ENCODE measurements at regions not wholly inside any gene's neighbourhood (a gene's known extent, or its start where the extent isn't known, plus 50 kb on each side); places are given as distances from the start of the nearest gene placed in this dataset.

- H3K14ac ChIP-seq (ENCODE audit: insufficient read length): no peak overlapping the region
- H3K9me3 ChIP-seq (ENCODE audit: insufficient read depth in 2 of 2, low read depth in 1 of 2, low read length in 1 of 2): peaks cover 51 to 60% of the 10 kb centered on the region in 2 experiments
- no peak overlapping the region for H2BK15ac ChIP-seq (ENCODE audit: low read length)
- ChIA-PET CTCF (ENCODE audit: partially characterized antibody) (interaction anchor here (1.0 to 1.6 kb wide), 3 partner anchors 12 to 32 kb away, joined by 3 read pairs; no protein-coding TSS in a partner anchor), POLR2A (ENCODE audit: partially characterized antibody) (no interaction called here)
- H3K79me1 ChIP-seq (ENCODE audit: low read depth, low read length): no peaks in the 10 kb centered on the region
- H2AK5ac ChIP-seq (ENCODE audit: low read depth, low read length): no peak overlapping the region
- H2BK20ac ChIP-seq (ENCODE audit: low read length): no peak overlapping the region
- H2BK12ac ChIP-seq (ENCODE audit: low read depth, low read length): no peak overlapping the region
- no peaks in the 10 kb centered on the region for H4K20me1 ChIP-seq (replicated peaks in 1 of 2; ENCODE audit: control insufficient read depth in 1 of 2, insufficient read depth in 2 of 2, low read length in 2 of 2)
- no peak overlapping the region for H4K8ac ChIP-seq (ENCODE audit: extremely low read depth, insufficient read depth, low read length)
- H3K27me3 ChIP-seq (replicated peaks in 1 of 4; ENCODE audit: control insufficient read depth in 3 of 4, extremely low read depth in 1 of 4, insufficient read depth in 3 of 4, low read length in 3 of 4): no peaks in the 10 kb centered on the region
- H3K27ac ChIP-seq (ENCODE audit: low read depth, low read length): no peak overlapping the region
- TF ChIP-seq E2F6 (IDR thresholded peaks at IDR 0.05) (no peak), KDM5A (IDR thresholded peaks at IDR 0.05; ENCODE audit: low read length) (no peak), GTF2F1 (IDR thresholded peaks at IDR 0.05; ENCODE audit: borderline replicate concordance, low read depth, low read length) (no peak), BCL11A (IDR thresholded peaks at IDR 0.05; ENCODE audit: low read depth in 2 of 2, low read length in 2 of 2) (no peak), CTCF (IDR thresholded peaks at IDR 0.05; ENCODE audit: control extremely low read depth in 1 of 3, insufficient read depth in 1 of 3, low read depth in 1 of 3, low read length in 3 of 3) (peak in 2 of 3 experiments; percentile 22 to 49; a peak in 2 of 4 replicates), CREB1 (IDR thresholded peaks at IDR 0.05) (no peak), SRF (IDR thresholded peaks at IDR 0.05; ENCODE audit: low read depth, low read length) (no peak)
- H3K4me2 ChIP-seq (ENCODE audit: insufficient read depth in 1 of 2, low read depth in 2 of 2, low read length in 2 of 2): no peak overlapping the region
- no peak overlapping the region for H4K5ac ChIP-seq (ENCODE audit: insufficient read length, low read depth, low read length)
- no peak for FAIRE-seq
- no peak overlapping the region for H2BK5ac ChIP-seq (ENCODE audit: low read depth, low read length)
- no peak overlapping the region for H3K18ac ChIP-seq (ENCODE audit: extremely low read depth, low read length)
- no peak overlapping the region for H2BK120ac ChIP-seq (replicated peaks; ENCODE audit: low read depth, low read length)
- H3K23ac ChIP-seq (ENCODE audit: insufficient read length): no peak overlapping the region
- no peaks in the 10 kb centered on the region for H3K79me2 ChIP-seq (ENCODE audit: control insufficient read depth in 1 of 2, insufficient read depth in 2 of 2, low read length in 2 of 2)
- H3K36me3 ChIP-seq (ENCODE audit: control insufficient read depth in 2 of 4, insufficient read depth in 4 of 4, low read length in 3 of 4): no peaks in the 10 kb centered on the region
- no peak overlapping the region for H3K9ac ChIP-seq (replicated peaks in 1 of 4; ENCODE audit: extremely low read depth in 1 of 4, low read depth in 3 of 4, low read length in 3 of 4)
- no peak overlapping the region for H3K4me3 ChIP-seq (ENCODE audit: extremely low read depth in 1 of 4, insufficient read depth in 2 of 4, low read depth in 3 of 4, low read length in 4 of 4)
- no peak for DNase-seq (ENCODE audit: low read depth in 1 of 2, low spot score in 2 of 2)
- no peaks in the 10 kb centered on the region for H3K23me2 ChIP-seq (ENCODE audit: low read depth, low read length)
- H3K56ac ChIP-seq (replicated peaks; ENCODE audit: insufficient read length, low read depth, low read length): no peak overlapping the region
- no peak overlapping the region for H3K4ac ChIP-seq (replicated peaks; ENCODE audit: insufficient read length, low read depth, low read length)
- no peak overlapping the region for H4K91ac ChIP-seq (replicated peaks; ENCODE audit: insufficient read length, low read length)
- H3K4me1 ChIP-seq (replicated peaks in 1 of 4; ENCODE audit: control insufficient read depth in 3 of 4, insufficient read depth in 4 of 4, low read length in 3 of 4): no peaks in the 10 kb centered on the region
- 73% methylated on average over 12 of the region's 12 CpGs; no CpG with 5 or more reads in 1 of the 2 experiments for WGBS, 2 experiments (ENCODE audit: extremely low coverage in 1 of 2, insufficient coverage in 1 of 2, insufficient read length in 1 of 2, insufficient replicate concordance in 2 of 2, low coverage in 1 of 2, low lambda C conversion rate in 2 of 2, missing lambda C conversion rate in 1 of 2)
- no peak overlapping the region for H2AFZ ChIP-seq (ENCODE audit: low read length)
Measured at GRCh38 chr14:106530423-106531107, 1004.2 kb downstream of the TMEM121 start.

All from H1 (cell line).